Lower lobe of right lung (tissue), 2 donors: ENCODE measurements at regions not wholly inside any gene's neighbourhood (a gene's known extent, or its start where the extent isn't known, plus 50 kb on each side); places are given as distances from the start of the nearest gene placed in this dataset.

Experiments used
- ATAC-seq, 2 donors: fragments of 200-7000 bp; cut with Tn5 transposase; one replicate each; pipeline ENCODE4 v1.9.1; 2020 to 2022; ENCODE audit warnings: mild to moderate bottlenecking in 2 of 2, moderate library complexity in 2 of 2
- DNase-seq: peaks from one replicate; pipeline ENCODE4 v3.0.0-alpha.2; 2020
- H3K27ac ChIP-seq: fragments of 200-600 bp; one replicate; pipeline ENCODE4 v1.8.0; 2022
- H3K27me3 ChIP-seq: fragments of 200-600 bp; one replicate; pipeline ENCODE4 v1.8.0; 2022; ENCODE audit warnings: low read depth
- H3K36me3 ChIP-seq: fragments of 200-600 bp; one replicate; pipeline ENCODE4 v1.8.0; 2022; ENCODE audit warnings: mild to moderate bottlenecking
- H3K4me1 ChIP-seq: fragments of 200-600 bp; one replicate; pipeline ENCODE4 v1.8.0; 2022
- H3K4me3 ChIP-seq: fragments of 200-600 bp; one replicate; pipeline ENCODE4 v1.8.0; 2022; ENCODE audit warnings: mild to moderate bottlenecking
- H3K9me3 ChIP-seq: fragments of 200-600 bp; one replicate; pipeline ENCODE4 v1.8.0; 2022
- CTCF ChIP-seq: fragments of 200-600 bp; IDR thresholded peaks from one replicate; pipeline ENCODE4 v1.8.0; 2022; ENCODE audit warnings: antibody characterized with exemption, mild to moderate bottlenecking
- intact Hi-C: fragments of 100-400 bp; cut with DNase I; formaldehyde crosslinking; loops from one replicate; pipeline ENCODE4 v1.11.0; 2022
- donor health status: DM: no; HTN: yes; CAD: no; lungs with severe emphysema.

GRCh38 chr2:193590831-193591230 is 1396.1 kb upstream of the TMEFF2 start:
- Histone ChIP-seq H3K36me3 (no peaks in the 10 kb centered on the region), H3K27ac (no peak overlapping the region), H3K27me3 (no peaks in the 10 kb centered on the region), H3K9me3 (peaks cover 2% of the 10 kb centered on the region), H3K4me3 (no peak overlapping the region), H3K4me1 (no peaks in the 10 kb centered on the region)
- TF ChIP-seq CTCF = no peak
- intact Hi-C loops = no loop called here
- ATAC-seq = no peak
- no peak for DNase-seq

GRCh38 chr2:193584522-193584938 is 1389.8 kb upstream of the TMEFF2 start:
- intact Hi-C loops = no loop called here
- Histone ChIP-seq H3K4me1 (no peaks in the 10 kb centered on the region), H3K27ac (no peak overlapping the region), H3K4me3 (no peak overlapping the region), H3K9me3 (no peaks in the 10 kb centered on the region), H3K36me3 (no peaks in the 10 kb centered on the region), H3K27me3 (no peaks in the 10 kb centered on the region)
- DNase-seq (no peak), ATAC-seq (peak in 1 of 2 donors; percentile 32)
- TF ChIP-seq CTCF = no peak

GRCh38 chr2:193583638-193584400 is 1389.1 kb upstream of the TMEFF2 start:
- no peak for TF ChIP-seq CTCF
- intact Hi-C loops = no loop called here
- H3K9me3 ChIP-seq = no peaks in the 10 kb centered on the region
- no peaks in the 10 kb centered on the region for H3K4me1 ChIP-seq
- no peaks in the 10 kb centered on the region for H3K27me3 ChIP-seq
- H3K27ac ChIP-seq = no peak overlapping the region
- H3K4me3 ChIP-seq = no peak overlapping the region
- ATAC-seq (peak in 1 of 2 donors; percentile 13), DNase-seq (no peak)
- no peaks in the 10 kb centered on the region for H3K36me3 ChIP-seq

- Histone ChIP-seq H3K27ac (no peak overlapping the region), H3K36me3 (no peaks in the 10 kb centered on the region), H3K4me1 (no peaks in the 10 kb centered on the region), H3K4me3 (no peak overlapping the region), H3K27me3 (no peaks in the 10 kb centered on the region), H3K9me3 (no peaks in the 10 kb centered on the region)
- DNase-seq (no peak), ATAC-seq (no peak)
- intact Hi-C loops = no loop called here
- TF ChIP-seq CTCF = no peak
Observed at GRCh38 chr2:193581807-193582206, 1387.1 kb upstream of the TMEFF2 start.

- no peak for TF ChIP-seq CTCF
- no peaks in the 10 kb centered on the region for H3K4me1 ChIP-seq
- ATAC-seq = no peak
- no peak overlapping the region for H3K4me3 ChIP-seq
- no peak overlapping the region for H3K27ac ChIP-seq
- no peaks in the 10 kb centered on the region for H3K9me3 ChIP-seq
- H3K36me3 ChIP-seq = no peaks in the 10 kb centered on the region
- no peaks in the 10 kb centered on the region for H3K27me3 ChIP-seq
- DNase-seq = no peak
- intact Hi-C loops = no loop called here
Observed at GRCh38 chr2:193580176-193580950, 1385.6 kb upstream of the TMEFF2 start.
